SH-SY5Y (cell line): ENCODE measurements at regions not wholly inside any gene's neighbourhood (a gene's known extent, or its start where the extent isn't known, plus 50 kb on each side); places are given as distances from the start of the nearest gene placed in this dataset.

Source experiments
- GATA2 ChIP-seq: IDR thresholded peaks from 2 replicates; pipeline ENCODE4 v1.6.1; 2011; ENCODE audit warnings: mild to moderate bottlenecking, low read depth, low read length
- GATA3 ChIP-seq: IDR thresholded peaks from 2 replicates; pipeline ENCODE4 v1.6.1; 2011; ENCODE audit warnings: low read depth, mild to moderate bottlenecking, low read length, moderate library complexity

DNA sequence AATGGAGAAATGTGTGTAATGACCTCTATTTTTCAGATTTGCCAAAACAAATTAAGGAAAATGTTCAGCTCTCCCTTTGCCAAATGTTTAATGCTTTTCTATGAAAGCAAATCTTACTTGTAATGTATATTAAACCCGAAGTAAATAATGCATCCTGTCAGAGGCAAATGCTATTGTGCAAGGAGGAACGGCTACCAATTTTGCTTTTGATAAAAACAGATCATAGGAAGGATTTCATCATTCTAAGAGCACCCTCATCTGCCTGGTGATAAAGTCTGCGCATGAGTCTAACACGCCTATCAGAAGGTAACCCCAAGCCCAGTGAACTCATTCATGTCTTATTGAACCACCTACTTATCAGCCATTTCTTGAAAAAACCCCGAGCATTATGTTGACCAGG is 412.4 kb upstream of the MKI67 start:
- TF ChIP-seq GATA2 = no peak
- no peak for TF ChIP-seq GATA3

GRCh38 chr10:128539510-128540127 is 413.4 kb upstream of the MKI67 start:
- TF ChIP-seq GATA3 (no peak), GATA2 (no peak)

- no peak for TF ChIP-seq GATA2
- no peak for TF ChIP-seq GATA3
Observed at GRCh38 chr10:128540128-128540762, 414.0 kb upstream of the MKI67 start.

DNA sequence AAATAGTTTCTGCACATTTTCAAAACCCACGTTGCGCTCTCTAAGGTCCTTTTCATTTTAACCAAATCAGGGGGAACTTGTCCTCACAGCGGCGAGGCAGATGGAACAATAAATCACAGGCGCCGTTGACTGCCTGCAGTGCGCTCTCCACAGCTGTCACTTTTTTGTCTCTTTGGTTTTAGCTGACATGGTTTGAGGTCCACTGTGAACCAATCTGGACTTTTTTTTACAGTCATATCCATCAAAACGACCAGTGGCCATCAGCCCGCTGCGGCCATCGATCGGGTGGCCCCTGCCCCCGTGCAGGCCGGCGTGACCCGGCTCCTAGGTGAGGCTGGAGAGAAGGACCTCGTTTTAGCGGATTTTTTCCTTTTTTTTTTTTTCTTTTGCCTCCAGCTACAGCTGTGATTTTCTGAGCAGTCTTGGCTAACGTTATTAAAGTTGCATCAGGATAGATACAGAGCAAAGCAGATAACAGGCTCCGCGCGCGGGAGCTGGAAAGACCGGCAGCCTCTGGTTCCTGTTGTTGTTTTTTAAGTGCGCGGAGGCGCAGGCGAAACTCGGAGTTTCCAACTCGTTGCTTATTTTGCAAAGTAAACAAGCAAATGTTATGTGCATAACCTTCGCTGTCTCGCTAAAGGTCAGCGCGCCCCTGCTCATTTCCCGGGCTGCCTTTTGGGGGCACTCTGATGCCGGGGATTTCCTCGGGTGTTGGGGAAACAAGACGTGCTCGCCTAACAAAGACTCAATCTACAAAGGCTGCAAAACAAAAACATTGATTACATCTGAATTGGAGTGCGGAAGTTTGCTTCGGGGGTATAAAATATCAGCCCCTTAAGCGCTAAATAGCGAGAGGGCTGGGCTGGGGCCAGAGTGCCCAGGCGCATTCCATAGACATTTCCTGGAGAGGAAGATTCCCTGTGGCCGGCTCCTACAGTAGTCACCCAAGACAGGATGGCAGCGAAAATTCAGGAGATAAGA is 414.8 kb upstream of the MKI67 start:
- TF ChIP-seq GATA3 = no peak
- peak; percentile 84 for TF ChIP-seq GATA2

DNA sequence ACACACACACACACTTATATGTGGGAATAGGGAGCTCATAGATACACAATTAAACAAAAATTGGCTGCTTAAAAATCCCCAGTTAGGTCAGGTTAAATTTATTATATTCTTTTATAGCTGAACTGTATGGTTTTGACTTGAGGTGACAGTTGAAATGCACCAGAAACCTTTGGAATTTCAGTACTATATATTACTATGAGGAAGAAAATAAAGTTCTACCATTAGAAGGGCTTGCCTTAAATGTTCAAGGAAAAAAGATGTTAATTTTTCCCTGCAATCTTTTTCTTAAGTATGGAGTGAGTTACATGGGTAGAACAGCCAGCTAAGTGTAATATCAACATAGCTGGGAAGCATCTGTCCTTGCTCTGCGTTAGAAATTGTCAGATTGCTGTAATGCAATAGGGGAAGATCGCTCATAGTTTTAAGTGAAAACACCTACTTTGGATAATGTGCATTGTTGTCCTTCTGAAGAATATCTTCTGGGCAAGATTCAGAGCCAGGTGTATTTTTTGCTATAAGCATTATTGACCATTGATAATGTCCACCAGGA is 415.8 kb upstream of the MKI67 start:
- TF ChIP-seq GATA3 (no peak), GATA2 (no peak)

- TF ChIP-seq GATA3 = no peak
- no peak for TF ChIP-seq GATA2
Observed at GRCh38 chr10:128542659-128543058, 416.4 kb upstream of the MKI67 start.

- TF ChIP-seq GATA3 (no peak), GATA2 (no peak)
Observed at GRCh38 chr10:128543151-128543550, 416.9 kb upstream of the MKI67 start.

- TF ChIP-seq GATA2 (no peak), GATA3 (no peak)
Observed at GRCh38 chr10:128545216-128545615, 419.0 kb upstream of the MKI67 start.

GRCh38 chr10:128546651-128547165 is 420.5 kb upstream of the MKI67 start:
- TF ChIP-seq GATA2 (no peak), GATA3 (no peak)

GRCh38 chr10:128549101-128549608 is 422.9 kb upstream of the MKI67 start:
- TF ChIP-seq GATA2 (no peak), GATA3 (no peak)

DNA sequence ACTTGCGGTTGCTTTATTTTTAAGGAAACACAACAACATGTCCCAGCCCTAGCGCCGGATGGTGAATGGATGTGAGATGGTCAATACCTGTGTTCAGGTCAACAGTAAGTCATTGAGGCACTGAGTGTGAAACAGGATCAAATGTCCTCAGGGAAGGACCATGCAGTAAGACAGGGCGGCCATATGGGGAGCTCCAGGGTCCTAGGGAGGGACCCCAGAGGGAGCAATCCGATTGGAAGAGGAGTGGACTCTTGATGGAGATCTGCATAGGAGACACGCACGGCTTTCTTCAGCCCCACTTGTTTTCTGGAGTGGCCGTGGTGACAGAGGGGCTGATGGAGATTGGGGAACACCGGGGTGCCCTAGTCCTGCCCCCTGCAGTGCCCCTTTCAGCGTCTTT is 423.8 kb upstream of the MKI67 start:
- TF ChIP-seq GATA3 (no peak), GATA2 (no peak)

GRCh38 chr10:128551475-128551874 is 425.3 kb upstream of the MKI67 start:
- TF ChIP-seq GATA3 (no peak), GATA2 (no peak)

- TF ChIP-seq GATA2 = no peak
- TF ChIP-seq GATA3 = no peak
Observed at GRCh38 chr10:128553755-128554154, 427.5 kb upstream of the MKI67 start.

- TF ChIP-seq GATA2 (no peak), GATA3 (no peak)
Observed at GRCh38 chr10:128556182-128557110, 430.2 kb upstream of the MKI67 start.

DNA sequence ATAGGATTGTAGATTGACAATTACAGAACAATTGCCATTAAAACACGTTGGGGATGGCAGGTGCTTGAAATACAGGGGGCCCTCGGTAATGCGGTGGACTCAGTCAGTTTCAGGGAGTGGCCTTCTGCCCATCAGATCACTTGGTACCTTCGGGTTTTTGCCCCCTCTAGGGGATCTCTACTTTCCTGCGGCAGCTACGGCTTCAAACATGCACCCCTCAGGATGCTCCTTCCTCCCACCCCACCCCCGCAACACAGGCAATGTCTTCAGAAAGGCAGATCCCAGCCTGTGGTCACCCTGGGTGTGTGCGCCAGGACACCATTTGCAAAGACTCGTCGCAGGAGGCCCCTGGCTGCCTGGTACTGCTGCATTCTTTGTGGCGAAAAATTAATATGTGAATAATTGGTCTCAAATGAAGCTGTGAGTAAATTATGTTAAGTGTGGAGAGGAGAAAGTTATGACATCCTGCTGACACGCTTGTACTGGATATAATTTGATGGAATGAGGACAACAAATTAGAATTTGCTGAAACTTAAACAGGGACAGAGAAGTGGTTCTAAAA is 431.0 kb upstream of the MKI67 start:
- TF ChIP-seq GATA2 = no peak
- no peak for TF ChIP-seq GATA3
